BLaER1 (cell line): ENCODE measurements at regions not wholly inside any gene's neighbourhood (a gene's known extent, or its start where the extent isn't known, plus 50 kb on each side); places are given as distances from the start of the nearest gene placed in this dataset.
"Not testable (repeated sequence)": the region's sequence is repeated elsewhere in the genome, so short reads cannot be mapped to it uniquely, and the experiment has no call there.

Source experiments
- H3K27ac ChIP-seq: shearing (Covaris generic); formaldehyde crosslinking; 2 replicates; pipeline ENCODE4 v1.8.1; 2022
- H3K27me3 ChIP-seq: shearing (Covaris generic); formaldehyde crosslinking; 2 replicates; pipeline ENCODE4 v1.8.1; 2022
- H3K36me3 ChIP-seq: shearing (Covaris generic); formaldehyde crosslinking; 2 replicates; pipeline ENCODE4 v1.8.1; 2022
- H3K4me1 ChIP-seq: shearing (Covaris generic); formaldehyde crosslinking; 2 replicates; pipeline ENCODE4 v1.8.1; 2022
- H3K4me2 ChIP-seq: shearing (Covaris generic); formaldehyde crosslinking; 2 replicates; pipeline ENCODE4 v1.8.1; 2022
- H3K4me3 ChIP-seq: shearing (Covaris generic); formaldehyde crosslinking; 2 replicates; pipeline ENCODE4 v1.8.1; 2022
- H3K9ac ChIP-seq: shearing (Covaris generic); formaldehyde crosslinking; 2 replicates; pipeline ENCODE4 v1.8.1; 2022
- H3K9me3 ChIP-seq: shearing (Covaris generic); formaldehyde crosslinking; 2 replicates; pipeline ENCODE4 v1.8.1; 2022
- H4K20me1 ChIP-seq: shearing (Covaris generic); formaldehyde crosslinking; 2 replicates; pipeline ENCODE4 v1.8.1; 2022
- Cebpa-rat ChIP-seq: shearing (Covaris generic); IDR thresholded peaks from 2 replicates; pipeline ENCODE4 v1.8.1; 2022

DNA sequence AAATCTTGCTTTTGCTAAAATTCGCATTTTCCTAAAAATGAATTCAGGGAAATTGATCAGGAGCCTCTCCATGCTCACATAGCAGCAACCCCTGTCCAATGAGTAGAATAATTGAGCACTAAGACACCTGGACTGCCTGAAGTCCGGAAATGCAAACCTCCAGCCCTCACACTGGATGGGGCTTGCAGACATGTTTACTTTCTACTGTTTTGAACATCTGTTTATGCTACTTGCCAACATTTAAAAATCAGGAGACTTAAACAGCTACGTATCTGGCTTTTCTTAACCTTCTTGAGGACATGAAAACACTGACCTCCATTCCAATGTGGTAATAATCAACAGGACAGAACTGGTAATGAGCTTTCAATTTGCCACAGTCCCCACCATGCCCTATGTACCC is 184.4 kb downstream of the SHOX2 start:
- no peaks in the 10 kb centered on the region for H3K36me3 ChIP-seq
- no peak overlapping the region for H3K4me2 ChIP-seq
- H3K4me1 ChIP-seq: no peaks in the 10 kb centered on the region
- no peak overlapping the region for H3K27ac ChIP-seq
- no peak overlapping the region for H3K4me3 ChIP-seq
- H4K20me1 ChIP-seq: no peaks in the 10 kb centered on the region
- H3K27me3 ChIP-seq: no peaks in the 10 kb centered on the region
- no peak for TF ChIP-seq Cebpa-rat
- no peaks in the 10 kb centered on the region for H3K9me3 ChIP-seq
- no peak overlapping the region for H3K9ac ChIP-seq

DNA sequence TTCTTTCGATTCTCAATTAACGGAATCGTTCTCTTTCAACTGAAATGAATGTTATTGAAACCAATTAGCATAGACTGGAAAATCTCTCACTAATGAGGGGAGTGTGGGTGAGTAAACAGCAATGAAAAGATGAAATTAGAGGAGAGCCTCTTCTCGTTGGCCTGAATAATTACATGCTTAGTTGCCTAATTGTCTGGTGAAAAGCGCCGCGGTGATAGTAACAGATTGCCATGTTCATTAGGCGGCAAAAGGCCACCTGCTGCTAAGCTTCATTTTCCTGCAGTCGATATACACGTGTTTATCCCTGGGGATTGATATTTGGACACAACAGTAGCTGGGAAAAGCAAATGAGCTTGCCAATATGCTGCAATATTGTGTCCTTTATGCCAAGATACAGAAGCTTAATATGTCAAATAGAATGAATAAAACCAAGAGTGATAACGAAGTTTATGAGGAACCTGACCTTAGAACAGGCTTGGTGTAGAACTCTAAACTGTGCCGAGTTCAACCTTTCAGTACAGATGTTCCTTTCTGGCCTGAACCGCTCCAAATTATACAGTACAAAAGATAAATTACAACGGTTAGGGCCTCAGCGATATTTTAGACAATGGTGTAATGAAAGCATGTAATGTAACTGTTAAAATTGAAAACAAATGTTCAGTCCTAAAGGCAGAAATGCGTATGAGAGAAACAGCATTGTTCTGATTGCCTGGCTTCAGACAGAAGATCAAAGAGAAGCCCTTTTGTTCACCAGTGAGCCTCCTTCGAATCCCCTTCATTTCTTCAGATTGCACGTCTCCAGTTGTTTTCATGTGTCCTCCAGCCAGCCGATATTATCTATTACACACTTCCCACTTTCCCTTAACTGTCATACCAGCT is 185.2 kb downstream of the SHOX2 start:
- Histone ChIP-seq H3K9me3 (no peaks in the 10 kb centered on the region), H4K20me1 (no peaks in the 10 kb centered on the region), H3K9ac (no peak overlapping the region), H3K4me3 (no peak overlapping the region), H3K4me1 (no peaks in the 10 kb centered on the region), H3K4me2 (no peak overlapping the region), H3K27me3 (no peaks in the 10 kb centered on the region), H3K36me3 (no peaks in the 10 kb centered on the region), H3K27ac (no peak overlapping the region)
- no peak for TF ChIP-seq Cebpa-rat

DNA sequence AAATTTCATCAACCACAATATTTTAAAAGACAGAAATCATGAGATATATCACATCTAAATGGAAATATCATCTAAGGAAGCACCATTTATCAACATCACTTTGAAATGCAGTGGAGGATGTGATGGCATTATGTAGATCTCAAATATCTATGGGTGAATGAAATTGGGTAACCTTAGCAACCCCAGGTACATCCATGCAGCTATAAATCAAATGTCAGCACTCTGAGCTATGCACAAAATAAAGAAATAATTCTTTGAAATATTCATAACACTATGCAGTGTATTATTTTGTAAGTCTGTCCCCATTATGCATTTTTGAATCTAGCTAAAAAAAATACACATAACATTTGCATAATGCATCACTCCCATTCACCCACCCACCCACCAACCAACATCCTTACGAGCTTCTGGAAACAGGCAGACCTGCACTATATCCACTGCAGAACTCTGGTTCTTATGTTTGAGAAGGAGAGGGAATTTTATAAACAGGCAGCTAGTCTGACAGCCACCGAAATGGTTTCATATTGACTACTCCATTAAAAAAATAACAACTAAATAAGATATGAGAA is 186.8 kb downstream of the SHOX2 start:
- Histone ChIP-seq H3K4me2 (no peak overlapping the region), H3K27ac (no peak overlapping the region), H3K4me1 (no peaks in the 10 kb centered on the region), H3K27me3 (no peaks in the 10 kb centered on the region), H3K36me3 (no peaks in the 10 kb centered on the region), H3K4me3 (no peak overlapping the region), H4K20me1 (no peaks in the 10 kb centered on the region), H3K9me3 (no peaks in the 10 kb centered on the region), H3K9ac (no peak overlapping the region)
- no peak for TF ChIP-seq Cebpa-rat

DNA sequence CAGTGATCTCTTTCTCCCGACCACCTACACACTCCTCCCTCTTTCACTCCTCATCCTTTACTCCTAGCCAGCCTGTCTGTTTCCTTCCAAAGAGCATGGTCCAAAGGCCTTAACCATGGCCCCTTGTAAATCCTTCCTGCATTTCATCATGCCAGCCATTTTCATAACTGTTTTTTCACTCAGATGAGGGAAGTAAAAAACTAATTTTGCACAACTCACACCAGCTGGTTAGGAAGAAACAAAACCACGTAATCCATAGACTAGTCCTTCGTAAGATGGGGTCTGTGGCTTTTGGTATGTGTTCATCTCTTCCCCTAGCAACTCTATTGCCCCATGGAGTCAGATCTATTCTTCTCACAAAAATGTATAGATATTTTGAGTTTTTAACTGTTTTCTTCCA is 187.8 kb downstream of the SHOX2 start:
- Histone ChIP-seq H4K20me1 (no peaks in the 10 kb centered on the region), H3K9ac (no peak overlapping the region), H3K4me1 (no peaks in the 10 kb centered on the region), H3K27me3 (no peaks in the 10 kb centered on the region), H3K4me3 (no peak overlapping the region), H3K36me3 (no peaks in the 10 kb centered on the region), H3K27ac (no peak overlapping the region), H3K4me2 (no peak overlapping the region), H3K9me3 (no peaks in the 10 kb centered on the region)
- no peak for TF ChIP-seq Cebpa-rat

DNA sequence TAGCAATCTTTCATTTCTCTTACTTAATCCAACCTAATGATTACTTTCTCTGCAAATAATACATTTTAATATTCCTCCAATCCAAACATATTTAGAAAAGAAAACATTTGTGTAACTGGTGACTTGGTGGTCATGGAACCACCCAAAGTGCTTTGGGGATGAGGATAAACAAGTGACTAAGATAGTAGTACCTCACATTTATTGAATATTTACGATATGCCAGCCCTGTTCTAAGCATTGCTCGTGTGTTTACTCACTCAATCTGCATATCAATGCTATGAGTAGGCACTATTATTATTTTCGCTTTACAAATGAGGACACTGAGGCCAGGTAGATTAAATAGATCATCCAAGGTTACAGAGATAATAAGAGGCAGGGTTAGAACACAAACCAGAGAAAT is 189.5 kb downstream of the SHOX2 start:
- no peaks in the 10 kb centered on the region for H3K36me3 ChIP-seq
- no peaks in the 10 kb centered on the region for H3K9me3 ChIP-seq
- H3K27ac ChIP-seq: no peak overlapping the region
- H3K4me1 ChIP-seq: no peaks in the 10 kb centered on the region
- H3K4me2 ChIP-seq: no peak overlapping the region
- TF ChIP-seq Cebpa-rat: no peak
- H3K27me3 ChIP-seq: no peaks in the 10 kb centered on the region
- no peaks in the 10 kb centered on the region for H4K20me1 ChIP-seq
- H3K4me3 ChIP-seq: no peak overlapping the region
- no peak overlapping the region for H3K9ac ChIP-seq

DNA sequence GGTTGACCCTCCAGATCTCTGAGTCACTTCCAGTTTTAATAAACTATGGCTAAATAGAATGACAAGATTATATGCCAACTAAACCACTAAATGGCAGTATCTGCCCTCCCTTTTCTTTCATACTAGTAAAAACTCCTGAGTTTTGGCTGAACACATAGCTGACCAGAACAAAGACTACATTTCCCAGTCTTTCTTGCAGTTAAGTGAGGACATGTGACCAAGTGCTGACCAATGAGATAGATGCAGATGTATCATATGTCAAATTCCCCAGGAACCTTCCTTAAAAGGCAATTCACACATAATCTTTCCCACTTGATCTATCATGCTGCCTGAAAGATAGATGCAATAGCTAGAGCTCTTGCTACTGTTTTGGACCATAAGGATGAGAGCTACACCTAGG is 191.3 kb downstream of the SHOX2 start:
- TF ChIP-seq Cebpa-rat: no peak
- Histone ChIP-seq H3K27ac (no peak overlapping the region), H4K20me1 (no peaks in the 10 kb centered on the region), H3K27me3 (no peaks in the 10 kb centered on the region), H3K9ac (no peak overlapping the region), H3K9me3 (no peaks in the 10 kb centered on the region), H3K4me3 (no peak overlapping the region), H3K36me3 (no peaks in the 10 kb centered on the region), H3K4me1 (no peaks in the 10 kb centered on the region), H3K4me2 (no peak overlapping the region)

DNA sequence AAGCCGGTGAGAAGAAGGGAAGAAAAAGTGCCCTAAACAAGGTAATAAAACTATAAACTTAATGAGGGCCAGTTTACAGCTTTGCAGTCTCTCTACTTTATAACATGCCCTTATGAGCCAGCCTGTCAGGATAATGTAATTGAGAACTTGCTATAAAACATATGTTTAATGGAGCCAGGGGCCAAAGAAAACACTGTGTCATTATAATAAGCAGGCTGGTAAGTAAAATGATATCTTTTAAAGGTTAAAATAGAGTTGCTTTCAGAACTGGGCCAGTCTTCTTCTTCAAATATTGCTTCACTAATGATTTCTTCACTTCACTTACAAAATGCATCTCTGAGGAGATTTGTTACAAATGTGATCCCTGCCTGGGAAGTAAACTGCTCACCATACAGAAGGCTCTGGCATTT is 192.5 kb downstream of the SHOX2 start:
- no peaks in the 10 kb centered on the region for H3K36me3 ChIP-seq
- no peak overlapping the region for H3K27ac ChIP-seq

DNA sequence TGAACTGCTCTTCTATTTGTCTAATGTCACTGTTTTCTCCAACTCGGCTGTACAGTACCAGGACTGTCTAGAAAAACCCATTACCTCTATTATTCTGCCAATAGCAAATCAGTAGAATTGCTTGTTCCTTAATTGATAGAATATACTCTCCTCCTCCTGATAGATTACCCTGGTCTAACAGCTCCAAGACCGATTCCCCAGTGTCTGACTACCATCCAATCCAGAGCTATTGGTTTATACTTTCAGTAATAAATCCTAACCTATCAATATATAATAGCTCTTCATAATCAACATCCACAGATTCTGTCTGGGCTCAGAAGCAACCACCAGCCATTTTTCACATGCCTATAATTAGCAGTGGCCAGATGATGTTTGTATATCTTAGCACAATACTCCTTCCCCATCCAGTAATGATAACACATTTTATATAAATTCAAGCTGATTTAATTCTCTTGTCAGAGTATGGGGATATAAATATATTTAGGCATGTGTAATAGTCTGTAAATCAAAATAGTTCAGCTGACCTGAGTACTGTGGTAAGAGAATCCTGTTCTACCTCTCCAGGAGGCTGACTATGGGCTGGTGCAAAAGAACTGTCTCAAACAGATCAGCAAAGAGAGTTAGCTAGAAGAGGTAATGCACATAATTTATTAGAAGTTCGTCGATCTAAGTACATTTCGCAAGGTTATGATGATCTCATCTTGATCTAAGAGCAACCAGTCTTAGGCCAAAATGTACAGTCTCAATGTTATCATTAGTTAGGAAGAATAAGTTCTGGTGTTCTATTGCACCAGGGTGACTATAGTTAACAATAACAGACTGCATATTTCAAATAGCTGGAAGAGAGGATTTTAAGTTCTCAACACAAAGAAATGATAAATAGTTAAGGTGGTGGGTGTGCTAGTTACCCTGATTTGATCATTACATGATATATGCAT is 193.4 kb downstream of the SHOX2 start:
- H3K9ac ChIP-seq: no peak overlapping the region
- no peak overlapping the region for H3K4me3 ChIP-seq
- TF ChIP-seq Cebpa-rat: no peak
- H3K27me3 ChIP-seq: no peaks in the 10 kb centered on the region
- H3K4me1 ChIP-seq: no peaks in the 10 kb centered on the region
- H4K20me1 ChIP-seq: no peaks in the 10 kb centered on the region
- H3K27ac ChIP-seq: no peak overlapping the region
- H3K4me2 ChIP-seq: no peak overlapping the region
- no peaks in the 10 kb centered on the region for H3K9me3 ChIP-seq
- H3K36me3 ChIP-seq: no peaks in the 10 kb centered on the region

More for the DNA sequence above, 192.5 kb downstream of the SHOX2 start:
- H3K4me3 ChIP-seq: no peak overlapping the region
- H3K4me1 ChIP-seq: no peaks in the 10 kb centered on the region
- no peak overlapping the region for H3K9ac ChIP-seq
- no peak overlapping the region for H3K4me2 ChIP-seq
- H4K20me1 ChIP-seq: no peaks in the 10 kb centered on the region
- H3K9me3 ChIP-seq: no peaks in the 10 kb centered on the region
- TF ChIP-seq Cebpa-rat: no peak
- no peaks in the 10 kb centered on the region for H3K27me3 ChIP-seq

DNA sequence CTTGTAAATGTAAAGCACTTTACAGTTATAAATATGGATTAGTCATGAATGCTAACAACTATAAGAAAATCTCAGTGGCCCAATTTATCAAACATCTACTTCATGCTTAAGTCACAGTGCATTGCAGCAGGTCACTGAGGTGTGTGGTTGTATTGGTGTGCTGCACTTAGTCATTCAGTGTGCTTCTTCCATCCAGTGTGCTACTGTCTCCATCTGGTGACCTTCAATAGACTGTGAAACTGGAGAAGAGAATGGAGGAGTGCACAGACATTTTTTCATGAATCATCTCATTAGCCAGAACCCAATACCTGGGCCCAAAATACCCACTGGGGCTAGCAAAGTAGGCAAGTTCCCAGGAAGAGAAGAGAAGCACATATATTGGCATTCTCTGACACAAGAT is 199.6 kb downstream of the SHOX2 start:
- Histone ChIP-seq H3K27me3 (no peaks in the 10 kb centered on the region), H3K4me2 (no peak overlapping the region), H3K9ac (no peak overlapping the region), H4K20me1 (no peaks in the 10 kb centered on the region), H3K36me3 (no peaks in the 10 kb centered on the region), H3K4me1 (no peaks in the 10 kb centered on the region), H3K9me3 (no peaks in the 10 kb centered on the region), H3K27ac (no peak overlapping the region), H3K4me3 (no peak overlapping the region)
- TF ChIP-seq Cebpa-rat: no peak

DNA sequence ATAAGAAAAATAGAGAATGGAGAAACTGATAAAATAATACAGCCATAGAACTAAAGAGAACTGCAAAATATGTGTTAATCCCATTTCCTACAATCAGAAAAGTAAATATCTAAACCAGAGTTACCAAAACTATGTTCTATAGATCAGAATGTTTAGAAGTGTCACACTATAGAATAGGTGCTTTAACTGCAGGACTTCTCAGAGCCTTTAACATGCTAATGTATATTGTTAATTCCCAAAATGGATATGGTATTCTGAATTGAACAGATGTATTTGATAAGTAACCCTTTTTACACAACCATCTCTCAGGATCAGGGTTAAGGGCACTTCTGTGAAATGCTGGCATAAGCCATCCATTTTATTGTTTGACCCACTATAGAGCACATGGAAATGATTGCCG is 200.3 kb downstream of the SHOX2 start:
- no peak for TF ChIP-seq Cebpa-rat
- H3K36me3 ChIP-seq: no peaks in the 10 kb centered on the region

DNA sequence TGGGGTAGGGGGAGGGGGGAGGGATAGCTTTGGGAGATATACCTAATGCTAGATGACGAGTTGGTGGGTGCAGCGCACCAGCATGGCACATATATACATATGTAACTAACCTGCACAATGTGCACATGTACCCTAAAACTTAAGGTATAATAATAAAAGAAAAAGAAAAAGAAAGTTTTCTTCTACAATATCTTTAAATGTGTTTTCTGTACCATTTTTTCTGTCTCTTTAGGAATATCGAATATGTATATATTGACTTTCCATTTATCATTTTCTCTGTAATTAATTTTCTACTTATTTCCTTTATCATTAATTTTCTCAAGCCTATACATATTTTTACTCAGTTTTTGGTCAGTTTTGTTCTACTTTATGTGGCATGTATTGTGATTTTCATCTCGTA is 203.5 kb downstream of the SHOX2 start:
- H3K27ac ChIP-seq, H3K36me3 ChIP-seq, H3K9ac ChIP-seq, H4K20me1 ChIP-seq, H3K4me1 ChIP-seq, H3K4me2 ChIP-seq, H3K4me3 ChIP-seq, H3K9me3 ChIP-seq, H3K27me3 ChIP-seq: not testable (repeated sequence)

More for the DNA sequence above, 200.3 kb downstream of the SHOX2 start:
- no peaks in the 10 kb centered on the region for H3K4me1 ChIP-seq
- no peak overlapping the region for H3K4me2 ChIP-seq
- H3K27me3 ChIP-seq: no peaks in the 10 kb centered on the region
- no peaks in the 10 kb centered on the region for H3K9me3 ChIP-seq
- H3K27ac ChIP-seq: no peak overlapping the region
- H3K4me3 ChIP-seq: no peak overlapping the region
- no peaks in the 10 kb centered on the region for H4K20me1 ChIP-seq
- no peak overlapping the region for H3K9ac ChIP-seq
